ENCODE measurements at regions not wholly inside any gene's neighbourhood (a gene's known extent, or its start where the extent isn't known, plus 50 kb on each side); places are given as distances from the start of the nearest gene placed in this dataset.

- H3K9me3 ChIP-seq (ENCODE audit: control insufficient read depth, insufficient read depth, low read depth, low read length) = no peaks in the 10 kb centered on the region
- in situ Hi-C loops (cut with HindIII; ENCODE audit: low pct_unique_long_range_greater_than_20kb, low sequenced_read_pairs) = no loop called here
- BruUV-seq (replicated peaks) = no TSS peak
Measured at GRCh38 chr5:91532281-91532680, 149.2 kb upstream of the ARRDC3 start.

GRCh38 chr5:91528831-91529230 lies 145.7 kb upstream of the ARRDC3 start:
- H3K4me1 ChIP-seq (ENCODE audit: control insufficient read depth, insufficient read depth, low read length) = no peaks in the 10 kb centered on the region
- intact Hi-C loops (cut with micrococcal nuclease; ENCODE audit: unreplicated experiment) (no loop called here), in situ Hi-C loops (cut with HindIII; ENCODE audit: low pct_unique_long_range_greater_than_20kb, low sequenced_read_pairs) (no loop called here)
- TF ChIP-seq POLR2AphosphoS5 (IDR thresholded peaks at IDR 0.05; ENCODE audit: low read depth, low read length) (no peak), SIN3A (IDR thresholded peaks at IDR 0.05; ENCODE audit: borderline replicate concordance, insufficient read depth, low read depth, low read length) (no peak), REST (IDR thresholded peaks at IDR 0.05; ENCODE audit: insufficient read depth in 1 of 2, low read depth in 2 of 2, low read length in 1 of 2) (no peak), TCF7L2 (IDR thresholded peaks at IDR 0.05; ENCODE audit: low read depth, low read length) (no peak), CTCF (IDR thresholded peaks at IDR 0.05) (no peak)
- ChIA-PET POLR2A (interaction anchor here (0.6 kb wide), 1 partner anchor 254 kb away, joined by 4 read pairs; no protein-coding TSS in a partner anchor), CTCF (no interaction called here)
- H3K27me3 ChIP-seq (ENCODE audit: control insufficient read depth, insufficient read depth, low read length) = no peaks in the 10 kb centered on the region
- ATAC-seq = no peak
- no peak overlapping the region for H3K4me3 ChIP-seq (ENCODE audit: low read depth in 2 of 2, low read length in 2 of 2)
- DNase-seq (ENCODE audit: low read depth, low spot score) = no peak
- H3K36me3 ChIP-seq (ENCODE audit: control insufficient read depth, insufficient read depth, low read length) = no peaks in the 10 kb centered on the region
- H3K27ac ChIP-seq (ENCODE audit: low read length) = no peak overlapping the region
- BruUV-seq (replicated peaks) = no TSS peak
- H3K9me3 ChIP-seq (ENCODE audit: control insufficient read depth, insufficient read depth, low read depth, low read length) = no peaks in the 10 kb centered on the region

More at GRCh38 chr5:91532281-91532680, 149.2 kb upstream of the ARRDC3 start:
- ChIA-PET POLR2A (no interaction called here), CTCF (no interaction called here)
- Histone ChIP-seq H3K4me1 (ENCODE audit: control insufficient read depth, insufficient read depth, low read length) (no peaks in the 10 kb centered on the region), H3K27me3 (ENCODE audit: control insufficient read depth, insufficient read depth, low read length) (no peaks in the 10 kb centered on the region), H3K4me3 (ENCODE audit: low read depth in 2 of 2, low read length in 2 of 2) (no peak overlapping the region), H3K36me3 (ENCODE audit: control insufficient read depth, insufficient read depth, low read length) (no peaks in the 10 kb centered on the region), H3K27ac (ENCODE audit: low read length) (no peak overlapping the region)
- DNase-seq (ENCODE audit: low read depth, low spot score) (no peak), ATAC-seq (no peak)
- TF ChIP-seq REST (IDR thresholded peaks at IDR 0.05; ENCODE audit: insufficient read depth in 1 of 2, low read depth in 2 of 2, low read length in 1 of 2) = no peak
- TF ChIP-seq CTCF (IDR thresholded peaks at IDR 0.05) = no peak
- TF ChIP-seq TCF7L2 (IDR thresholded peaks at IDR 0.05; ENCODE audit: low read depth, low read length) = no peak
- TF ChIP-seq POLR2AphosphoS5 (IDR thresholded peaks at IDR 0.05; ENCODE audit: low read depth, low read length) = no peak
- no peak for TF ChIP-seq SIN3A (IDR thresholded peaks at IDR 0.05; ENCODE audit: borderline replicate concordance, insufficient read depth, low read depth, low read length)
- intact Hi-C loops (cut with micrococcal nuclease; ENCODE audit: unreplicated experiment) = no loop called here
